Coronary artery (tissue), 2 donors: ENCODE measurements at regions not wholly inside any gene's neighbourhood (a gene's known extent, or its start where the extent isn't known, plus 50 kb on each side); places are given as distances from the start of the nearest gene placed in this dataset.

ENCODE experiments used
- DNase-seq: peaks from one replicate; pipeline ENCODE4 v3.0.0-alpha.2; 2017; ENCODE audit warnings: low spot score
- H3K27ac ChIP-seq, 2 donors: fragments of 200-600 bp; sonication (generic); one replicate each; pipeline ENCODE4 v1.5.1; 2016 to 2019
- H3K4me3 ChIP-seq: fragments of 200-600 bp; sonication (generic); 2 replicates; pipeline ENCODE4 v1.5.1; 2016; ENCODE audit warnings: mild to moderate bottlenecking, moderate library complexity
- TF ChIP-seq, protein P1 (sequence below): fragments of 200-600 bp; sonication (generic); IDR thresholded peaks from one replicate; pipeline ENCODE4 v1.5.1; 2019; ENCODE audit warnings: antibody characterized with exemption

DNA sequence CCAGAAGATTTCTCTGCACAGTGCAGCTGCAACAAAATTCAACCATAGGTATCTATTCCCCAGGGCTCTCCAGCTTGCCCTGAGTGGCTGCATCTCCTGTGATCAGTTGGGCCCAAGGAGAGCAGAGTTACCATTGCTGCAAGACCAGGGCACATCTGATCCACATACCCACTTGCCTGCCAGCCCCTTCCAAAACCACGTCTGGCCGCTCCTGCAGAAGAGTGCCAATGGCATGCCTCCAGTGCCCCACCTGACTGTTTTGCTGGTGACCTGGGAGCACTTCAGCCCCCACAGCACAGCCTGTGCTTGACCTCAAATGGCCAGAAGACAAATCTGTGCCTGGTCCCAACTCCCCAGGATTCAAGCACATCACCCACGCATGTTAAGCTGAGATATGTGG lies 526.1 kb upstream of the GBE1 start:
- no peak for DNase-seq
- H3K4me3 ChIP-seq = no peak overlapping the region
- TF ChIP-seq, protein P1, sequence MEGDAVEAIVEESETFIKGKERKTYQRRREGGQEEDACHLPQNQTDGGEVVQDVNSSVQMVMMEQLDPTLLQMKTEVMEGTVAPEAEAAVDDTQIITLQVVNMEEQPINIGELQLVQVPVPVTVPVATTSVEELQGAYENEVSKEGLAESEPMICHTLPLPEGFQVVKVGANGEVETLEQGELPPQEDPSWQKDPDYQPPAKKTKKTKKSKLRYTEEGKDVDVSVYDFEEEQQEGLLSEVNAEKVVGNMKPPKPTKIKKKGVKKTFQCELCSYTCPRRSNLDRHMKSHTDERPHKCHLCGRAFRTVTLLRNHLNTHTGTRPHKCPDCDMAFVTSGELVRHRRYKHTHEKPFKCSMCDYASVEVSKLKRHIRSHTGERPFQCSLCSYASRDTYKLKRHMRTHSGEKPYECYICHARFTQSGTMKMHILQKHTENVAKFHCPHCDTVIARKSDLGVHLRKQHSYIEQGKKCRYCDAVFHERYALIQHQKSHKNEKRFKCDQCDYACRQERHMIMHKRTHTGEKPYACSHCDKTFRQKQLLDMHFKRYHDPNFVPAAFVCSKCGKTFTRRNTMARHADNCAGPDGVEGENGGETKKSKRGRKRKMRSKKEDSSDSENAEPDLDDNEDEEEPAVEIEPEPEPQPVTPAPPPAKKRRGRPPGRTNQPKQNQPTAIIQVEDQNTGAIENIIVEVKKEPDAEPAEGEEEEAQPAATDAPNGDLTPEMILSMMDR = no peak

GRCh38 chr3:82281205-82281604 lies 519.8 kb upstream of the GBE1 start:
- Histone ChIP-seq H3K27ac (no peak overlapping the region), H3K4me3 (no peak overlapping the region)
- TF ChIP-seq, protein P1 = no peak
- DNase-seq = no peak

More for the DNA sequence above, 526.1 kb upstream of the GBE1 start:
- H3K27ac ChIP-seq = no peak overlapping the region

- H3K4me3 ChIP-seq = no peak overlapping the region
- TF ChIP-seq, protein P1 = no peak
- no peak for DNase-seq
- H3K27ac ChIP-seq = no peak overlapping the region
These were observed 515.5 kb upstream of the GBE1 start for GRCh38 chr3:82276992-82277391.

DNA sequence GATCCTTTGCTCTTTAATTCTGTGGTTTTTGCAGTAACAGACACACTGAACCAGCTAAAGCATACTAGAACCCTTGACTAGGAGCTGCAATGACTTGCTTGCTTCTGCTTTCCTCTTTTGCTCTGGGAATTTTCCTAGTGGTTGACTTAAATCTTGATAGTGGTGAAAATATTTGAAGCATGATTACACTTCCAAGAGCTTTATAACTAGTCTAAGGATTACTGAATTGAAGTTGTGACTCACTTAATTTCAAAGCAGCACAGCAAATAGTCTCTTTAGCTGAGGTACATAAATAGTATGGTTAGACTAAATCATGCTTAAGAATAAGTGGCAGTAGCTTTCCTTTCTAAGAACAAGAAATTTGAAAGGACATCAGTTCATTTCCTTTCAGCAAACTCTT lies 513.5 kb upstream of the GBE1 start:
- TF ChIP-seq, protein P1 = no peak
- H3K4me3 ChIP-seq = no peak overlapping the region
- no peak overlapping the region for H3K27ac ChIP-seq
- no peak for DNase-seq

GRCh38 chr3:82265747-82266146 lies 504.3 kb upstream of the GBE1 start:
- H3K27ac ChIP-seq = no peak overlapping the region
- TF ChIP-seq, protein P1 = no peak
- H3K4me3 ChIP-seq = no peak overlapping the region
- DNase-seq = no peak

DNA sequence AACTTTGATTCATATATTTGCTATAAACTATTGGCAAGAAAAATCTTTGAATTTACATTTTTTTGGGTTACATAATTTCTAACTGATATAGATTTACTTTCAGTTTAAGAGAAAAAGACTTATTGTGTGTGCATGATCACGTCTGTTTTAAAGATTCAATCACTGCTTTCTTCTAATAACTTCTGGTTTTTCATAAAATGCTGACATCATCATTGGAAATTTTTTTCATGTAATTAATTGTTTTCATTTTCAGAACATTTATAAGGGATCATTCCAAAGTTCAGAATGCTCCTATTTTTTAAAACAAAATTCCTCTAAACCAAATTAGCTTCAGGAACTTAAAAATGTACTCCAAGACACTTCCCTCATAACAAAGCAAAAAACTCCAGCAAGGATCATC lies 500.7 kb upstream of the GBE1 start:
- TF ChIP-seq, protein P1 = no peak
- no peak for DNase-seq
- no peak overlapping the region for H3K4me3 ChIP-seq

GRCh38 chr3:82261637-82262036 lies 500.2 kb upstream of the GBE1 start:
- no peak for DNase-seq
- H3K27ac ChIP-seq = no peak overlapping the region
- no peak overlapping the region for H3K4me3 ChIP-seq
- TF ChIP-seq, protein P1 = no peak

More for the DNA sequence above, 500.7 kb upstream of the GBE1 start:
- no peak overlapping the region for H3K27ac ChIP-seq
